ENCODE measurements at regions not wholly inside any gene's neighbourhood (a gene's known extent, or its start where the extent isn't known, plus 50 kb on each side); places are given as distances from the start of the nearest gene placed in this dataset.

DNA sequence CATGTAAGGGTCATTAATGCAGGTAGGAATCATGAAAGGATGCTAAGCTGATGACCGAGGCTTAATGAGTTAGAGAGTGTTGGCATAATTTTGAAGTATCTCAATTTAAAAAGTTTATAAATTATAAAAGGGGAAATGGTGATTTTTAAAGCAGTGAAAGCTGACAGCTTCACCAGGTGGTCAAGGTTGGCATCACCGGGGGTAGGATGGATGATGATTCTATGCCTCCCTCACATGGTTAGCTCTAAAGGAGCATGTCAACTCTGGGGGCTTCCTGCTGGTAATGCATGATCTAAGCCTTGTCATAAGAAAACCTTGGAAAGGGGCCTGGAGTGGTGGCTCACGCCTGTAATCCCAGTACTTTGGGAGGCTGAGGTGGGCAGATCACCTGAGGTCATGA is 89.2 kb upstream of the MARCKS start:
- no peaks in the 10 kb centered on the region for H3K9me3 ChIP-seq
- 90 to 96% methylated on average over 3 of the region's 3 CpGs for WGBS, 2 donors
- ATAC-seq (ENCODE audit: low FRiP score in 2 of 2) (no peak), DNase-seq (no peak)
- peaks cover 0 to 8% (median 2%) of the 10 kb centered on the region in 4 donors for H3K4me1 ChIP-seq
- TF ChIP-seq POLR2A (IDR thresholded peaks at IDR 0.05) (no peak), POLR2AphosphoS5 (IDR thresholded peaks at IDR 0.05) (no peak), EP300 (IDR thresholded peaks at IDR 0.05) (no peak), CTCF (IDR thresholded peaks at IDR 0.05) (no peak)
- no peaks in the 10 kb centered on the region for H3K36me3 ChIP-seq
- H3K27ac ChIP-seq = no peak overlapping the region
- no peaks in the 10 kb centered on the region for H3K27me3 ChIP-seq
- H3K4me3 ChIP-seq = no peak overlapping the region

- DNase-seq = no peak
- ATAC-seq (ENCODE audit: low FRiP score in 2 of 2) = no peak
- Histone ChIP-seq H3K9me3 (no peaks in the 10 kb centered on the region), H3K27ac (no peak overlapping the region), H3K36me3 (no peaks in the 10 kb centered on the region), H3K4me3 (no peak overlapping the region), H3K4me1 (no peaks in the 10 kb centered on the region), H3K27me3 (no peaks in the 10 kb centered on the region)
- TF ChIP-seq EP300 (IDR thresholded peaks at IDR 0.05) = no peak
- no peak for TF ChIP-seq POLR2A (IDR thresholded peaks at IDR 0.05)
- no peak for TF ChIP-seq POLR2AphosphoS5 (IDR thresholded peaks at IDR 0.05)
- TF ChIP-seq CTCF (IDR thresholded peaks at IDR 0.05) = no peak
- 54 to 60% methylated on average over 1 of the region's 1 CpG for WGBS, 2 donors
Observed at GRCh38 chr6:113772961-113773360, 84.2 kb upstream of the MARCKS start.

DNA sequence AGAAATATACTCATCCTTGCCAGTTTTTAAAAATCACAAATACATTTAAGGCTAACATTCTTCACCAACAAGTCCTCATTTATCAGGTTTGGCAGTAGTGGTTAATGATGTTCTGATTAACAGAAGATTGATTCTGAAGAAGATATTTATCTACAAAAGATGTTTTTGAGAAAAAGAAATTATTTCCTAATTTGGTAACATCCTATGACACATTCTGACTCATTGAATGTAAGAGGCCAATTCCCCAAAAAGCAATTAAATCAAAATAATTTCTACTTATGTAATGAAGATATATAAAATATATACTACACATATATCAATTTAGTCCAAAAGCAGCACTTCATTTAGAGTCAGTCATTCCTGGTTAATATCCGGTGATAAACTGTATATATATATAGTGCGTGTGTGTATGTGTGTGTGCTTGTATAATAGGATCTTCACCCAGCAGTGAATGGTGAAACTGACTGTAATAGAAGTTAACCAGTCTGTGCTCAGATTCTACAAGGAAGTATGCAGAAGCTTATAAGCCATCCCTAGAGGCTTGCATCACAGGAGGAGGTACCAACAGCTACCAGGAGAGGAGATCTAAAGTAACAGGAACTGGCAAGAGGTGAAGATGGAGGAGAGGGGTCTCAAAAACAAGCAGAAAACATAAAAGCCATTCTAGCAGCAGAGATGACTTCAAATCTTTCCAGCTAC is 82.9 kb upstream of the MARCKS start:
- Histone ChIP-seq H3K4me3 (no peak overlapping the region), H3K27me3 (no peaks in the 10 kb centered on the region), H3K4me1 (no peaks in the 10 kb centered on the region), H3K36me3 (no peaks in the 10 kb centered on the region), H3K9me3 (no peaks in the 10 kb centered on the region), H3K27ac (no peak overlapping the region)
- TF ChIP-seq EP300 (IDR thresholded peaks at IDR 0.05) (no peak), CTCF (IDR thresholded peaks at IDR 0.05) (no peak), POLR2AphosphoS5 (IDR thresholded peaks at IDR 0.05) (no peak)
- DNase-seq (no peak), ATAC-seq (ENCODE audit: low FRiP score in 2 of 2) (peak in 1 of 2 donors; percentile 31)
- WGBS, 2 donors = 52 to 95% methylated on average over 2 of the region's 2 CpGs

- no peak overlapping the region for H3K27ac ChIP-seq
- H3K27me3 ChIP-seq = no peaks in the 10 kb centered on the region
- DNase-seq = no peak
- no peaks in the 10 kb centered on the region for H3K9me3 ChIP-seq
- no peaks in the 10 kb centered on the region for H3K36me3 ChIP-seq
- no peaks in the 10 kb centered on the region for H3K4me1 ChIP-seq
- WGBS, 2 donors = 23 to 50% methylated on average over 2 of the region's 2 CpGs
- TF ChIP-seq POLR2AphosphoS5 (IDR thresholded peaks at IDR 0.05) = no peak
- no peak for TF ChIP-seq EP300 (IDR thresholded peaks at IDR 0.05)
- no peak for TF ChIP-seq CTCF (IDR thresholded peaks at IDR 0.05)
- TF ChIP-seq POLR2A (IDR thresholded peaks at IDR 0.05) = no peak
- H3K4me3 ChIP-seq = no peak overlapping the region
- ATAC-seq (ENCODE audit: low FRiP score in 2 of 2) = no peak
Observed at GRCh38 chr6:113776998-113777397, 80.1 kb upstream of the MARCKS start.

- Histone ChIP-seq H3K27me3 (no peaks in the 10 kb centered on the region), H3K36me3 (no peaks in the 10 kb centered on the region), H3K27ac (no peak overlapping the region), H3K4me3 (no peak overlapping the region), H3K4me1 (no peaks in the 10 kb centered on the region), H3K9me3 (no peaks in the 10 kb centered on the region)
- no peak for DNase-seq
- ATAC-seq (ENCODE audit: low FRiP score in 2 of 2) = no peak
- 87 to 88% methylated on average over 4 of the region's 4 CpGs for WGBS, 2 donors
- TF ChIP-seq EP300 (IDR thresholded peaks at IDR 0.05) (no peak), CTCF (IDR thresholded peaks at IDR 0.05) (no peak), POLR2A (IDR thresholded peaks at IDR 0.05) (no peak), POLR2AphosphoS5 (IDR thresholded peaks at IDR 0.05) (no peak)
Observed at GRCh38 chr6:113777601-113778000, 79.5 kb upstream of the MARCKS start.
